ENCODE measurements at regions not wholly inside any gene's neighbourhood (a gene's known extent, or its start where the extent isn't known, plus 50 kb on each side); places are given as distances from the start of the nearest gene placed in this dataset.

GRCh38 chr5:56710826-56711590 is 104.3 kb upstream of the MAP3K1 start:
- H3K79me1 ChIP-seq (ENCODE audit: low read length), result no peaks in the 10 kb centered on the region
- no peak overlapping the region for H3K18ac ChIP-seq (ENCODE audit: low read length)
- no peaks in the 10 kb centered on the region for H3K79me2 ChIP-seq (ENCODE audit: control insufficient read depth, insufficient read depth, low read length, poor library complexity)
- no peak overlapping the region for H4K91ac ChIP-seq (ENCODE audit: low read depth, low read length)
- no peak overlapping the region for H4K12ac ChIP-seq (ENCODE audit: low read depth, low read length)
- H2BK5ac ChIP-seq (ENCODE audit: low read depth, low read length, poor library complexity), result no peak overlapping the region
- no peak overlapping the region for H3K4me2 ChIP-seq (ENCODE audit: low read length)
- H3K23ac ChIP-seq (ENCODE audit: low read length), result no peak overlapping the region
- no peaks in the 10 kb centered on the region for H3K27me3 ChIP-seq (ENCODE audit: insufficient read depth, low read length)
- DNase-seq, result peak; percentile 65 to 73
- no CpG with 5 or more reads among the region's 3 CpGs for WGBS (ENCODE audit: extremely low coverage, insufficient coverage, insufficient read length)
- H3K4me3 ChIP-seq (ENCODE audit: low read depth, low read length), result no peak overlapping the region
- H3K27ac ChIP-seq (ENCODE audit: low read depth, low read length), result no peak overlapping the region
- no peak overlapping the region for H2BK12ac ChIP-seq (ENCODE audit: low read length)
- no peak overlapping the region for H3K4ac ChIP-seq (ENCODE audit: low read depth, low read length)
- H3K9ac ChIP-seq (ENCODE audit: low read length), result no peak overlapping the region
- no peak overlapping the region for H2BK120ac ChIP-seq (ENCODE audit: insufficient read depth, low read length, poor library complexity)
- no peaks in the 10 kb centered on the region for H3K36me3 ChIP-seq (ENCODE audit: control insufficient read depth in 1 of 2, insufficient read depth in 2 of 2, low read length in 2 of 2)
- no peak overlapping the region for H2AK5ac ChIP-seq (ENCODE audit: low read length)
- no peaks in the 10 kb centered on the region for H3K4me1 ChIP-seq (ENCODE audit: control insufficient read depth in 1 of 2, insufficient read depth in 2 of 2, low read length in 2 of 2)
- no peaks in the 10 kb centered on the region for H3K9me3 ChIP-seq (ENCODE audit: insufficient read depth, low read depth, low read length)
- no peak overlapping the region for H2AFZ ChIP-seq (ENCODE audit: insufficient read depth, low read length, poor library complexity)
- H3K14ac ChIP-seq (ENCODE audit: low read length), result no peak overlapping the region
- H4K8ac ChIP-seq (ENCODE audit: low read depth, low read length), result no peak overlapping the region

DNA sequence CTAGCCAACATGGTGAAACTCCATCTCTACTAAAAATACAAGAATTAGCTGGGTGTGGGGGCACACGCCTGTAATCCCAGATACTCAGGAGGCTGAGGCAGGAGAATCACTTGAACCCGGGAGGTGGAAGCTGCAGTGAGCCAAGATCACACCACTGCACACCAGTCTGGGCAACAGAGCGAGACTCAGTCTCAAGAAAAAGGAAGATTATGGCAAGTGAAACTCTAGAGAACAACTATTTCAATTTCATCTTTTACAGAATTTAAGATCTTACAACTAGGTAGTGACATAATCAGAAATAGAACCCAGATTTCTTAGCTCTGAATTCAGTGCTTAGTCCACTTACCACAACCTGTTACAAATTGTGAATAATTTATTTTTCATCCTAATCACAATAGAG is 108.8 kb upstream of the MAP3K1 start:
- H3K27ac ChIP-seq (ENCODE audit: low read depth, low read length), result no peak overlapping the region
- H3K18ac ChIP-seq (ENCODE audit: low read length), result no peak overlapping the region
- H3K36me3 ChIP-seq (ENCODE audit: control insufficient read depth in 1 of 2, insufficient read depth in 2 of 2, low read length in 2 of 2), result no peaks in the 10 kb centered on the region
- H4K91ac ChIP-seq (ENCODE audit: low read depth, low read length), result no peak overlapping the region
- no peak overlapping the region for H2AK5ac ChIP-seq (ENCODE audit: low read length)
- no peak overlapping the region for H2BK12ac ChIP-seq (ENCODE audit: low read length)
- no peak overlapping the region for H3K4me3 ChIP-seq (ENCODE audit: low read depth, low read length)
- no peaks in the 10 kb centered on the region for H3K27me3 ChIP-seq (ENCODE audit: insufficient read depth, low read length)
- H2BK5ac ChIP-seq (ENCODE audit: low read depth, low read length, poor library complexity), result no peak overlapping the region
- H3K4ac ChIP-seq (ENCODE audit: low read depth, low read length), result no peak overlapping the region
- no peak overlapping the region for H2AFZ ChIP-seq (ENCODE audit: insufficient read depth, low read length, poor library complexity)
- no CpG with 5 or more reads among the region's 3 CpGs for WGBS (ENCODE audit: extremely low coverage, insufficient coverage, insufficient read length)
- no peak overlapping the region for H4K12ac ChIP-seq (ENCODE audit: low read depth, low read length)
- H2BK120ac ChIP-seq (ENCODE audit: insufficient read depth, low read length, poor library complexity), result no peak overlapping the region
- no peak overlapping the region for H4K8ac ChIP-seq (ENCODE audit: low read depth, low read length)
- H3K14ac ChIP-seq (ENCODE audit: low read length), result no peak overlapping the region
- no peak for DNase-seq
- H3K9ac ChIP-seq (ENCODE audit: low read length), result no peak overlapping the region
- peaks cover 0 to 2% of the 10 kb centered on the region in 2 experiments for H3K4me1 ChIP-seq (ENCODE audit: control insufficient read depth in 1 of 2, insufficient read depth in 2 of 2, low read length in 2 of 2)
- H3K9me3 ChIP-seq (ENCODE audit: insufficient read depth, low read depth, low read length), result no peaks in the 10 kb centered on the region
- H3K4me2 ChIP-seq (ENCODE audit: low read length), result no peak overlapping the region
- H3K79me2 ChIP-seq (ENCODE audit: control insufficient read depth, insufficient read depth, low read length, poor library complexity), result no peaks in the 10 kb centered on the region
- no peak overlapping the region for H3K23ac ChIP-seq (ENCODE audit: low read length)
- H3K79me1 ChIP-seq (ENCODE audit: low read length), result no peaks in the 10 kb centered on the region

- Histone ChIP-seq H4K8ac (ENCODE audit: low read depth, low read length) (no peak overlapping the region), H2BK120ac (ENCODE audit: insufficient read depth, low read length, poor library complexity) (no peak overlapping the region), H3K79me2 (ENCODE audit: control insufficient read depth, insufficient read depth, low read length, poor library complexity) (no peaks in the 10 kb centered on the region), H3K4me1 (ENCODE audit: control insufficient read depth in 1 of 2, insufficient read depth in 2 of 2, low read length in 2 of 2) (peaks cover 0 to 2% of the 10 kb centered on the region in 2 experiments), H3K36me3 (ENCODE audit: control insufficient read depth in 1 of 2, insufficient read depth in 2 of 2, low read length in 2 of 2) (no peaks in the 10 kb centered on the region), H2BK5ac (ENCODE audit: low read depth, low read length, poor library complexity) (no peak overlapping the region), H3K4me2 (ENCODE audit: low read length) (no peak overlapping the region), H3K27ac (ENCODE audit: low read depth, low read length) (no peak overlapping the region), H3K9ac (ENCODE audit: low read length) (no peak overlapping the region), H3K4me3 (ENCODE audit: low read depth, low read length) (no peak overlapping the region), H3K18ac (ENCODE audit: low read length) (no peak overlapping the region), H3K79me1 (ENCODE audit: low read length) (no peaks in the 10 kb centered on the region), H3K14ac (ENCODE audit: low read length) (no peak overlapping the region), H2AFZ (ENCODE audit: insufficient read depth, low read length, poor library complexity) (no peak overlapping the region), H4K12ac (ENCODE audit: low read depth, low read length) (no peak overlapping the region), H3K23ac (ENCODE audit: low read length) (no peak overlapping the region), H2AK5ac (ENCODE audit: low read length) (no peak overlapping the region), H3K27me3 (ENCODE audit: insufficient read depth, low read length) (no peaks in the 10 kb centered on the region), H3K9me3 (ENCODE audit: insufficient read depth, low read depth, low read length) (no peaks in the 10 kb centered on the region), H4K91ac (ENCODE audit: low read depth, low read length) (no peak overlapping the region), H2BK12ac (ENCODE audit: low read length) (no peak overlapping the region), H3K4ac (ENCODE audit: low read depth, low read length) (no peak overlapping the region)
- no CpG with 5 or more reads among the region's 5 CpGs for WGBS (ENCODE audit: extremely low coverage, insufficient coverage, insufficient read length)
- no peak for DNase-seq
Measured at GRCh38 chr5:56705217-56705616, 110.1 kb upstream of the MAP3K1 start.

- Histone ChIP-seq H4K91ac (ENCODE audit: low read depth, low read length) (no peak overlapping the region), H3K79me1 (ENCODE audit: low read length) (no peaks in the 10 kb centered on the region), H3K18ac (ENCODE audit: low read length) (no peak overlapping the region), H3K4me1 (ENCODE audit: control insufficient read depth in 1 of 2, insufficient read depth in 2 of 2, low read length in 2 of 2) (peaks cover 0 to 2% of the 10 kb centered on the region in 2 experiments), H4K12ac (ENCODE audit: low read depth, low read length) (no peak overlapping the region), H3K9me3 (ENCODE audit: insufficient read depth, low read depth, low read length) (no peaks in the 10 kb centered on the region), H3K4me2 (ENCODE audit: low read length) (no peak overlapping the region), H3K9ac (ENCODE audit: low read length) (no peak overlapping the region), H4K8ac (ENCODE audit: low read depth, low read length) (no peak overlapping the region), H3K23ac (ENCODE audit: low read length) (no peak overlapping the region), H3K36me3 (ENCODE audit: control insufficient read depth in 1 of 2, insufficient read depth in 2 of 2, low read length in 2 of 2) (no peaks in the 10 kb centered on the region), H3K79me2 (ENCODE audit: control insufficient read depth, insufficient read depth, low read length, poor library complexity) (no peaks in the 10 kb centered on the region), H3K27ac (ENCODE audit: low read depth, low read length) (no peak overlapping the region), H2BK120ac (ENCODE audit: insufficient read depth, low read length, poor library complexity) (no peak overlapping the region), H2AK5ac (ENCODE audit: low read length) (no peak overlapping the region), H3K4ac (ENCODE audit: low read depth, low read length) (no peak overlapping the region), H3K4me3 (ENCODE audit: low read depth, low read length) (no peak overlapping the region), H2AFZ (ENCODE audit: insufficient read depth, low read length, poor library complexity) (no peak overlapping the region), H3K27me3 (ENCODE audit: insufficient read depth, low read length) (no peaks in the 10 kb centered on the region), H2BK12ac (ENCODE audit: low read length) (no peak overlapping the region), H2BK5ac (ENCODE audit: low read depth, low read length, poor library complexity) (no peak overlapping the region), H3K14ac (ENCODE audit: low read length) (no peak overlapping the region)
- no peak for DNase-seq
- no CpG with 5 or more reads among the region's 2 CpGs for WGBS (ENCODE audit: extremely low coverage, insufficient coverage, insufficient read length)
Measured at GRCh38 chr5:56703952-56704351, 111.4 kb upstream of the MAP3K1 start.
